ELF-1 (cell line): ENCODE measurements at regions not wholly inside any gene's neighbourhood (a gene's known extent, or its start where the extent isn't known, plus 50 kb on each side); places are given as distances from the start of the nearest gene placed in this dataset.
"Not testable (repeated sequence)": the region's sequence is repeated elsewhere in the genome, so short reads cannot be mapped to it uniquely, and the experiment has no call there.

Experiments used
- DNase-seq: peaks from one replicate; pipeline ENCODE4 v3.0.0-alpha.2; 2016; ENCODE audit warnings: low read depth, low spot score

GRCh38 chr11:98657711-98658110 lies 363.0 kb upstream of the CNTN5 start:
- no peak for DNase-seq

- DNase-seq, result no peak
Measured at GRCh38 chr11:98659431-98659830, 361.3 kb upstream of the CNTN5 start.

GRCh38 chr11:98674390-98674789 lies 346.4 kb upstream of the CNTN5 start:
- no peak for DNase-seq

- no peak for DNase-seq
Measured at GRCh38 chr11:98679673-98680072, 341.1 kb upstream of the CNTN5 start.

- no peak for DNase-seq
Measured at GRCh38 chr11:98701541-98701940, 319.2 kb upstream of the CNTN5 start.

GRCh38 chr11:98703779-98704556 lies 316.8 kb upstream of the CNTN5 start:
- no peak for DNase-seq

GRCh38 chr11:98710026-98710425 lies 310.7 kb upstream of the CNTN5 start:
- no peak for DNase-seq

GRCh38 chr11:98710986-98711385 lies 309.8 kb upstream of the CNTN5 start:
- no peak for DNase-seq

- DNase-seq, result no peak
Measured at GRCh38 chr11:98720951-98721350, 299.8 kb upstream of the CNTN5 start.

GRCh38 chr11:98725471-98725870 lies 295.3 kb upstream of the CNTN5 start:
- no peak for DNase-seq

GRCh38 chr11:98728421-98728820 lies 292.3 kb upstream of the CNTN5 start:
- DNase-seq, result no peak

GRCh38 chr11:98729118-98729517 lies 291.6 kb upstream of the CNTN5 start:
- no peak for DNase-seq

- no peak for DNase-seq
Measured at GRCh38 chr11:98732947-98733346, 287.8 kb upstream of the CNTN5 start.

- peak; percentile 18 for DNase-seq
Measured at GRCh38 chr11:98733378-98733777, 287.4 kb upstream of the CNTN5 start.

- DNase-seq, result no peak
Measured at GRCh38 chr11:98734686-98735085, 286.1 kb upstream of the CNTN5 start.

- DNase-seq, result no peak
Measured at GRCh38 chr11:98736833-98737232, 283.9 kb upstream of the CNTN5 start.

GRCh38 chr11:98740321-98740720 lies 280.4 kb upstream of the CNTN5 start:
- DNase-seq, result no peak

- not testable (repeated sequence) for DNase-seq
Measured at GRCh38 chr11:98763446-98763845, 257.3 kb upstream of the CNTN5 start.

GRCh38 chr11:98766903-98767302 lies 253.8 kb upstream of the CNTN5 start:
- no peak for DNase-seq

- DNase-seq, result not testable (repeated sequence)
Measured at GRCh38 chr11:98770046-98770445, 250.7 kb upstream of the CNTN5 start.

GRCh38 chr11:98771791-98772190 lies 249.0 kb upstream of the CNTN5 start:
- no peak for DNase-seq

GRCh38 chr11:98772893-98773292 lies 247.9 kb upstream of the CNTN5 start:
- DNase-seq, result no peak

GRCh38 chr11:98793276-98793675 lies 227.5 kb upstream of the CNTN5 start:
- DNase-seq, result no peak

- DNase-seq, result no peak
Measured at GRCh38 chr11:98798333-98798732, 222.4 kb upstream of the CNTN5 start.
